ENCODE measurements at regions not wholly inside any gene's neighbourhood (a gene's known extent, or its start where the extent isn't known, plus 50 kb on each side); places are given as distances from the start of the nearest gene placed in this dataset.

DNA sequence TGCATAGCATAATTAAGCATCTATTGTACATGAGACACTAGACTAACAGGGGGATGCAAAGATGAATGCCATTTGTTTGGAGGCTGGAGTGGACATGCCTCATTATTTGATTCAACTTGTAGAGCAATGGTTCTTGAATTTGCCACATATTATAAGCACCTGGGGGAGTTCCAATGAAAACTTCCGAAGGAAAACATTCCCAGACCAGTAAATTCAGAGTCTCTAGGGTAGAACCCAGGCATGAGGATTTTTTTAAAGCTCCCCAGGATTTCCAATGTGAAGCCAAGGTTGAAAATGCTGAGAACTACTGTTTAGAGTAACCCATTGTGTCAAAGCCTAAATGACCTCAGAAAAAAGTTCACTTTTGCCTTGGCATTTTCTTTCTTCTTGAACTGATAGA, 93.9 kb upstream of the ITGA1 start:
- peaks cover 26% of the 10 kb centered on the region for H3K4me1 ChIP-seq
- H3K36me3 ChIP-seq = no peaks in the 10 kb centered on the region
- TF ChIP-seq, protein P1, sequence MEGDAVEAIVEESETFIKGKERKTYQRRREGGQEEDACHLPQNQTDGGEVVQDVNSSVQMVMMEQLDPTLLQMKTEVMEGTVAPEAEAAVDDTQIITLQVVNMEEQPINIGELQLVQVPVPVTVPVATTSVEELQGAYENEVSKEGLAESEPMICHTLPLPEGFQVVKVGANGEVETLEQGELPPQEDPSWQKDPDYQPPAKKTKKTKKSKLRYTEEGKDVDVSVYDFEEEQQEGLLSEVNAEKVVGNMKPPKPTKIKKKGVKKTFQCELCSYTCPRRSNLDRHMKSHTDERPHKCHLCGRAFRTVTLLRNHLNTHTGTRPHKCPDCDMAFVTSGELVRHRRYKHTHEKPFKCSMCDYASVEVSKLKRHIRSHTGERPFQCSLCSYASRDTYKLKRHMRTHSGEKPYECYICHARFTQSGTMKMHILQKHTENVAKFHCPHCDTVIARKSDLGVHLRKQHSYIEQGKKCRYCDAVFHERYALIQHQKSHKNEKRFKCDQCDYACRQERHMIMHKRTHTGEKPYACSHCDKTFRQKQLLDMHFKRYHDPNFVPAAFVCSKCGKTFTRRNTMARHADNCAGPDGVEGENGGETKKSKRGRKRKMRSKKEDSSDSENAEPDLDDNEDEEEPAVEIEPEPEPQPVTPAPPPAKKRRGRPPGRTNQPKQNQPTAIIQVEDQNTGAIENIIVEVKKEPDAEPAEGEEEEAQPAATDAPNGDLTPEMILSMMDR (IDR thresholded peaks at IDR 0.05) = no peak
- intact Hi-C loops (cut with DNase I) = no loop called here
- H3K9me3 ChIP-seq = no peaks in the 10 kb centered on the region
- no peak overlapping the region for H3K4me3 ChIP-seq
- H3K27ac ChIP-seq = no peak overlapping the region
- H3K27me3 ChIP-seq (ENCODE audit: low read depth) = no peaks in the 10 kb centered on the region
- ATAC-seq (no peak), DNase-seq (no peak)

- H3K4me3 ChIP-seq = no peak overlapping the region
- H3K36me3 ChIP-seq = no peaks in the 10 kb centered on the region
- H3K27me3 ChIP-seq (ENCODE audit: low read depth) = no peaks in the 10 kb centered on the region
- no peak for ATAC-seq
- H3K4me1 ChIP-seq = peaks cover 24% of the 10 kb centered on the region
- no peak for DNase-seq
- TF ChIP-seq, protein P1 (IDR thresholded peaks at IDR 0.05) = no peak
- H3K27ac ChIP-seq = no peak overlapping the region
- intact Hi-C loops (cut with DNase I) = no loop called here
- H3K9me3 ChIP-seq = no peaks in the 10 kb centered on the region
Observed at GRCh38 chr5:52694648-52695047, 93.1 kb upstream of the ITGA1 start.

DNA sequence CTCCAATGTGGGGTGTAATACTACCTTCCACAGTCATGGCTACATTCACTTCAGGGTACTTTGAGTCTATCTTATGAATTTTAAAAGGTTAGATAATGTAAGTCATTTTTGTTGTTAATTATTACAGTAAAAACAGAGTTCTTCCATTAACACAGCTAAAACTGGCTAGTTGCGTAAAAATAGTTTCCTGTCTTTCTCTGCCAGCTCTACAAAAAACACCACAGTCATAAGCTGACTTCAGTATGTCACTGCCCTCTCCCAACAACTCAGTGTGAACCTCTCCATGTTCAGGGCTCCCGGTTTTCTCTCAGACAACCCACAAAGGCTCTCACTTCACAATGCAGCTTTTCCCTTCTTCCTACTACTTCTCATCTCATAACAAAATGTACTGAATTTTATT, 84.8 kb upstream of the ITGA1 start:
- no peaks in the 10 kb centered on the region for H3K36me3 ChIP-seq
- H3K27ac ChIP-seq = no peak overlapping the region
- H3K27me3 ChIP-seq (ENCODE audit: low read depth) = no peaks in the 10 kb centered on the region
- TF ChIP-seq, protein P1 (IDR thresholded peaks at IDR 0.05) = no peak
- no peaks in the 10 kb centered on the region for H3K9me3 ChIP-seq
- intact Hi-C loops (cut with DNase I) = no loop called here
- no peak for ATAC-seq
- H3K4me3 ChIP-seq = no peak overlapping the region
- H3K4me1 ChIP-seq = no peaks in the 10 kb centered on the region
- no peak for DNase-seq

GRCh38 chr5:52703321-52703720, 84.4 kb upstream of the ITGA1 start:
- H3K4me3 ChIP-seq = no peak overlapping the region
- H3K27me3 ChIP-seq (ENCODE audit: low read depth) = no peaks in the 10 kb centered on the region
- ATAC-seq = no peak
- intact Hi-C loops (cut with DNase I) = no loop called here
- TF ChIP-seq, protein P1 (IDR thresholded peaks at IDR 0.05) = no peak
- H3K27ac ChIP-seq = no peak overlapping the region
- H3K36me3 ChIP-seq = no peaks in the 10 kb centered on the region
- H3K9me3 ChIP-seq = no peaks in the 10 kb centered on the region
- peaks cover 1% of the 10 kb centered on the region for H3K4me1 ChIP-seq
- DNase-seq = no peak

- peaks cover 11% of the 10 kb centered on the region for H3K4me1 ChIP-seq
- TF ChIP-seq, protein P1 (IDR thresholded peaks at IDR 0.05) = no peak
- no peak for ATAC-seq
- H3K9me3 ChIP-seq = no peaks in the 10 kb centered on the region
- no peak for DNase-seq
- intact Hi-C loops (cut with DNase I) = no loop called here
- no peak overlapping the region for H3K4me3 ChIP-seq
- no peaks in the 10 kb centered on the region for H3K27me3 ChIP-seq (ENCODE audit: low read depth)
- no peak overlapping the region for H3K27ac ChIP-seq
- H3K36me3 ChIP-seq = no peaks in the 10 kb centered on the region
Observed at GRCh38 chr5:52705720-52706119, 82.0 kb upstream of the ITGA1 start.

DNA sequence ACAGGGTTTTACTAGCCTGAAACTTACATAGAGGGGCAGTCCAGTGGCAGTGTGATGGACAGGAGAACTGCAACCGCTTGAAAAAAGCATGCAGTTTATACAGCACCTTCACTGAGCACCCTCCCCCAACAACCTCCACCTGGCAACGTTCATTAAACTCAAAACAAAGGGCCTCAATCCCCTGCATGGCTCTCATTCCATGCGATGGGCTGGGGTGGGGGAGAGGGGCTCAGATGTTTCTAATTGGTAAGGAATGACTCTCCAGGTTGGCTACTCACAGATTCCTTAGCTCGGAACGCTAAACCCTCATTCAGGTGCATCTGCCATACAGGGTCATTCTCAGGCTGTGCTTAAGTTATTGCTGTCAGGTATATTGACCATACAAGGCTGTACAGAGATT, 80.9 kb upstream of the ITGA1 start:
- Histone ChIP-seq H3K27me3 (ENCODE audit: low read depth) (no peaks in the 10 kb centered on the region), H3K4me3 (no peak overlapping the region), H3K36me3 (no peaks in the 10 kb centered on the region), H3K27ac (no peak overlapping the region), H3K9me3 (no peaks in the 10 kb centered on the region), H3K4me1 (peaks cover 11% of the 10 kb centered on the region)
- intact Hi-C loops (cut with DNase I) = no loop called here
- DNase-seq = no peak
- TF ChIP-seq, protein P1 (IDR thresholded peaks at IDR 0.05) = no peak
- ATAC-seq = no peak

Data from lower lobe of right lung (tissue), 2 donors.